Omental fat pad (tissue), 3 donors: ENCODE measurements at regions not wholly inside any gene's neighbourhood (a gene's known extent, or its start where the extent isn't known, plus 50 kb on each side); places are given as distances from the start of the nearest gene placed in this dataset.

ENCODE experiments used
- ATAC-seq: fragments of 150-250 bp; one replicate; pipeline ENCODE4 v1.9.1; 2016; ENCODE audit warnings: mild to moderate bottlenecking, moderate library complexity; ENCODE audit not compliant: low FRiP score
- DNase-seq: peaks from one replicate; pipeline ENCODE4 v3.0.0-alpha.2; 2019; ENCODE audit warnings: low spot score
- CTCF ChIP-seq, 3 donors: fragments of 450-650 bp; IDR thresholded peaks; one replicate each; pipeline ENCODE4 v1.5.1; 2016 to 2017; ENCODE audit warnings: antibody characterized with exemption in 3 of 3, mild to moderate bottlenecking in 3 of 3, moderate library complexity in 2 of 3

GRCh38 chr12:94057262-94058151 is 90.9 kb upstream of the PLXNC1 start:
- DNase-seq (no peak), ATAC-seq (no peak)
- TF ChIP-seq CTCF (IDR thresholded peaks at IDR 0.05), result no peak

GRCh38 chr12:94059394-94060368 is 88.7 kb upstream of the PLXNC1 start:
- no peak for DNase-seq
- TF ChIP-seq CTCF (IDR thresholded peaks at IDR 0.05), result no peak
- ATAC-seq, result no peak

GRCh38 chr12:94062194-94062593 is 86.2 kb upstream of the PLXNC1 start:
- no peak for TF ChIP-seq CTCF (IDR thresholded peaks at IDR 0.05)
- DNase-seq (no peak), ATAC-seq (no peak)

GRCh38 chr12:94062796-94063635 is 85.4 kb upstream of the PLXNC1 start:
- DNase-seq (no peak), ATAC-seq (peak; percentile 32)
- TF ChIP-seq CTCF (IDR thresholded peaks at IDR 0.05), result no peak

GRCh38 chr12:94070520-94070919 is 77.9 kb upstream of the PLXNC1 start:
- ATAC-seq, result no peak
- no peak for DNase-seq
- TF ChIP-seq CTCF (IDR thresholded peaks at IDR 0.05), result no peak

- TF ChIP-seq CTCF (IDR thresholded peaks at IDR 0.05), result no peak
- no peak for DNase-seq
- no peak for ATAC-seq
Observed at GRCh38 chr12:94071258-94071657, 77.1 kb upstream of the PLXNC1 start.
